ENCODE measurements at regions not wholly inside any gene's neighbourhood (a gene's known extent, or its start where the extent isn't known, plus 50 kb on each side); places are given as distances from the start of the nearest gene placed in this dataset.

GRCh38 chr5:57859626-57860025, 377.0 kb upstream of the ACTBL2 start:
- Histone ChIP-seq H4K20me1 (ENCODE audit: low read length) (no peaks in the 10 kb centered on the region), H3K27me3 (ENCODE audit: low read length) (no peaks in the 10 kb centered on the region), H3K9me2 (replicated peaks; ENCODE audit: low read length) (no peaks in the 10 kb centered on the region), H3K9ac (ENCODE audit: low read length) (no peak overlapping the region), H3K4me1 (ENCODE audit: insufficient read depth, low read length) (peaks cover 26% of the 10 kb centered on the region), H3K4me3 (ENCODE audit: low read length) (no peak overlapping the region), H3K79me2 (ENCODE audit: low read length) (no peaks in the 10 kb centered on the region), H3K36me3 (ENCODE audit: low read depth, low read length) (no peaks in the 10 kb centered on the region), H3K9me3 (ENCODE audit: low read length) (no peaks in the 10 kb centered on the region), H3K4me2 (ENCODE audit: low read length) (no peak overlapping the region), H2AFZ (ENCODE audit: low read length) (no peak overlapping the region), H3F3A (ENCODE audit: low read length, unreplicated experiment) (no peaks in the 10 kb centered on the region), H3K27ac (ENCODE audit: low read length) (no peak overlapping the region)
- intact Hi-C loops (cut with micrococcal nuclease) = no loop called here
- no peak for TF ChIP-seq CTCF (conservative IDR thresholded peaks at IDR 0.05; ENCODE audit: low read depth, low read length)
- no peak for TF ChIP-seq EZH2 (IDR thresholded peaks at IDR 0.05; ENCODE audit: low read length, unreplicated experiment)
- TF ChIP-seq EZH2phosphoT487 (IDR thresholded peaks at IDR 0.05; ENCODE audit: borderline replicate concordance, low read length) = no peak
- ATAC-seq (no peak), DNase-seq (no peak)
- no TSS peak for BruUV-seq (replicated peaks)
- CTCF ChIA-PET = no interaction called here
- POLR2A ChIA-PET (ENCODE audit: unreplicated experiment) = no interaction called here

GRCh38 chr5:57858905-57859304, 376.3 kb upstream of the ACTBL2 start:
- Histone ChIP-seq H3K9me3 (ENCODE audit: low read length) (no peaks in the 10 kb centered on the region), H3K4me1 (ENCODE audit: insufficient read depth, low read length) (peaks cover 22% of the 10 kb centered on the region), H3K4me2 (ENCODE audit: low read length) (no peak overlapping the region), H3K9me2 (replicated peaks; ENCODE audit: low read length) (no peaks in the 10 kb centered on the region), H3K27me3 (ENCODE audit: low read length) (no peaks in the 10 kb centered on the region), H3F3A (ENCODE audit: low read length, unreplicated experiment) (no peaks in the 10 kb centered on the region), H4K20me1 (ENCODE audit: low read length) (no peaks in the 10 kb centered on the region), H3K4me3 (ENCODE audit: low read length) (no peak overlapping the region), H2AFZ (ENCODE audit: low read length) (no peak overlapping the region), H3K79me2 (ENCODE audit: low read length) (no peaks in the 10 kb centered on the region), H3K9ac (ENCODE audit: low read length) (no peak overlapping the region), H3K36me3 (ENCODE audit: low read depth, low read length) (no peaks in the 10 kb centered on the region), H3K27ac (ENCODE audit: low read length) (no peak overlapping the region)
- intact Hi-C loops (cut with micrococcal nuclease) = no loop called here
- TF ChIP-seq CTCF (conservative IDR thresholded peaks at IDR 0.05; ENCODE audit: low read depth, low read length) (no peak), EZH2 (IDR thresholded peaks at IDR 0.05; ENCODE audit: low read length, unreplicated experiment) (no peak), EZH2phosphoT487 (IDR thresholded peaks at IDR 0.05; ENCODE audit: borderline replicate concordance, low read length) (no peak)
- ATAC-seq = no peak
- BruUV-seq (replicated peaks) = no TSS peak
- DNase-seq = no peak
- CTCF ChIA-PET = no interaction called here
- POLR2A ChIA-PET (ENCODE audit: unreplicated experiment) = no interaction called here

GRCh38 chr5:57857696-57858095, 375.1 kb upstream of the ACTBL2 start:
- no peak overlapping the region for H3K9ac ChIP-seq (ENCODE audit: low read length)
- DNase-seq = no peak
- intact Hi-C loops (cut with micrococcal nuclease) = no loop called here
- no peak overlapping the region for H2AFZ ChIP-seq (ENCODE audit: low read length)
- no peaks in the 10 kb centered on the region for H3K36me3 ChIP-seq (ENCODE audit: low read depth, low read length)
- H3F3A ChIP-seq (ENCODE audit: low read length, unreplicated experiment) = no peaks in the 10 kb centered on the region
- H3K4me3 ChIP-seq (ENCODE audit: low read length) = no peak overlapping the region
- no peaks in the 10 kb centered on the region for H3K9me2 ChIP-seq (replicated peaks; ENCODE audit: low read length)
- no peak overlapping the region for H3K4me2 ChIP-seq (ENCODE audit: low read length)
- BruUV-seq (replicated peaks) = no TSS peak
- TF ChIP-seq EZH2phosphoT487 (IDR thresholded peaks at IDR 0.05; ENCODE audit: borderline replicate concordance, low read length) (no peak), CTCF (conservative IDR thresholded peaks at IDR 0.05; ENCODE audit: low read depth, low read length) (no peak), EZH2 (IDR thresholded peaks at IDR 0.05; ENCODE audit: low read length, unreplicated experiment) (no peak)
- H3K79me2 ChIP-seq (ENCODE audit: low read length) = no peaks in the 10 kb centered on the region
- POLR2A ChIA-PET (ENCODE audit: unreplicated experiment) = no interaction called here
- ATAC-seq = no peak
- no peaks in the 10 kb centered on the region for H3K27me3 ChIP-seq (ENCODE audit: low read length)
- peaks cover 10% of the 10 kb centered on the region for H3K4me1 ChIP-seq (ENCODE audit: insufficient read depth, low read length)
- CTCF ChIA-PET = no interaction called here
- H3K27ac ChIP-seq (ENCODE audit: low read length) = no peak overlapping the region
- H3K9me3 ChIP-seq (ENCODE audit: low read length) = no peaks in the 10 kb centered on the region
- H4K20me1 ChIP-seq (ENCODE audit: low read length) = no peaks in the 10 kb centered on the region

Data from PC-3 (cell line).